GM19023 (cell line): ENCODE measurements at regions not wholly inside any gene's neighbourhood (a gene's known extent, or its start where the extent isn't known, plus 50 kb on each side); places are given as distances from the start of the nearest gene placed in this dataset.

ENCODE experiments used
- ATAC-seq: cut with Tn5 transposase; IDR thresholded peaks from one replicate; pipeline ENCODE4 v1.9.1; 2021; ENCODE audit warnings: mild to moderate bottlenecking, moderate library complexity; ENCODE audit not compliant: unreplicated experiment

- ATAC-seq = no peak
Observed at GRCh38 chr2:146481629-146482028, 1363.2 kb upstream of the ACVR2A start.

GRCh38 chr2:146477383-146477782, 1367.4 kb upstream of the ACVR2A start:
- ATAC-seq = no peak

- no peak for ATAC-seq
Observed at GRCh38 chr2:146468578-146468977, 1376.3 kb upstream of the ACVR2A start.

GRCh38 chr2:146467425-146467824, 1377.4 kb upstream of the ACVR2A start:
- no peak for ATAC-seq

GRCh38 chr2:146465460-146465859, 1379.4 kb upstream of the ACVR2A start:
- no peak for ATAC-seq

GRCh38 chr2:146461068-146461467, 1383.8 kb upstream of the ACVR2A start:
- ATAC-seq = no peak

GRCh38 chr2:146458585-146458984, 1386.2 kb upstream of the ACVR2A start:
- ATAC-seq = no peak

GRCh38 chr2:146457221-146457620, 1387.6 kb upstream of the ACVR2A start:
- ATAC-seq = no peak

GRCh38 chr2:146455325-146455724, 1389.5 kb upstream of the ACVR2A start:
- ATAC-seq = no peak

- ATAC-seq = no peak
Observed at GRCh38 chr2:146451972-146452371, 1392.9 kb upstream of the ACVR2A start.

GRCh38 chr2:146450131-146450530, 1394.7 kb upstream of the ACVR2A start:
- no peak for ATAC-seq

- no peak for ATAC-seq
Observed at GRCh38 chr2:146444987-146445386, 1399.8 kb upstream of the ACVR2A start.

GRCh38 chr2:146444085-146444484, 1400.7 kb upstream of the ACVR2A start:
- no peak for ATAC-seq

GRCh38 chr2:146438246-146438645, 1406.6 kb upstream of the ACVR2A start:
- no peak for ATAC-seq

- no peak for ATAC-seq
Observed at GRCh38 chr2:146437712-146438111, 1407.1 kb upstream of the ACVR2A start.

- ATAC-seq = no peak
Observed at GRCh38 chr2:146433116-146433875, 1411.5 kb upstream of the ACVR2A start.

GRCh38 chr2:146429366-146429765, 1415.5 kb upstream of the ACVR2A start:
- no peak for ATAC-seq

GRCh38 chr2:146417942-146418341, 1426.9 kb upstream of the ACVR2A start:
- no peak for ATAC-seq

- ATAC-seq = no peak
Observed at GRCh38 chr2:146415291-146415690, 1429.5 kb upstream of the ACVR2A start.

GRCh38 chr2:146414456-146414855, 1430.4 kb upstream of the ACVR2A start:
- ATAC-seq = no peak

- no peak for ATAC-seq
Observed at GRCh38 chr2:146413086-146413610, 1431.7 kb upstream of the ACVR2A start.

- ATAC-seq = no peak
Observed at GRCh38 chr2:146412625-146413024, 1432.2 kb upstream of the ACVR2A start.
